Osteocyte (in vitro differentiated cells): ENCODE measurements at regions not wholly inside any gene's neighbourhood (a gene's known extent, or its start where the extent isn't known, plus 50 kb on each side); places are given as distances from the start of the nearest gene placed in this dataset.

Source experiments
- DNase-seq: peaks from one replicate; pipeline ENCODE4 v3.0.0; 2021; ENCODE audit warnings: mixed read lengths; ENCODE audit not compliant: unreplicated experiment; ENCODE audit errors: extremely low spot score
- H3K27ac Mint-ChIP-seq: one replicate; pipeline ENCODE4 v1.8.0; 2021; ENCODE audit warnings: mild to moderate bottlenecking, mixed read lengths; ENCODE audit not compliant: unreplicated experiment
- H3K27me3 Mint-ChIP-seq: one replicate; pipeline ENCODE4 v1.8.0; 2021; ENCODE audit warnings: mixed read lengths; ENCODE audit not compliant: unreplicated experiment
- H3K36me3 Mint-ChIP-seq: one replicate; pipeline ENCODE4 v1.8.0; 2021; ENCODE audit warnings: mixed read lengths; ENCODE audit not compliant: unreplicated experiment
- H3K4me1 Mint-ChIP-seq: one replicate; pipeline ENCODE4 v1.8.0; 2021; ENCODE audit warnings: mixed read lengths; ENCODE audit not compliant: unreplicated experiment
- H3K4me3 Mint-ChIP-seq: one replicate; pipeline ENCODE4 v1.8.0; 2021; ENCODE audit warnings: mild to moderate bottlenecking, moderate library complexity, mixed read lengths; ENCODE audit not compliant: unreplicated experiment
- H3K9me3 Mint-ChIP-seq: one replicate; pipeline ENCODE4 v1.8.0; 2021; ENCODE audit warnings: mixed read lengths; ENCODE audit not compliant: unreplicated experiment
- TF ChIP-seq, protein P1 (sequence below): fragments of 200-600 bp; sonication (generic); IDR thresholded peaks from 2 replicates; pipeline ENCODE4 v1.5.0; 2021; ENCODE audit warnings: antibody characterized with exemption, mild to moderate bottlenecking, moderate library complexity

DNA sequence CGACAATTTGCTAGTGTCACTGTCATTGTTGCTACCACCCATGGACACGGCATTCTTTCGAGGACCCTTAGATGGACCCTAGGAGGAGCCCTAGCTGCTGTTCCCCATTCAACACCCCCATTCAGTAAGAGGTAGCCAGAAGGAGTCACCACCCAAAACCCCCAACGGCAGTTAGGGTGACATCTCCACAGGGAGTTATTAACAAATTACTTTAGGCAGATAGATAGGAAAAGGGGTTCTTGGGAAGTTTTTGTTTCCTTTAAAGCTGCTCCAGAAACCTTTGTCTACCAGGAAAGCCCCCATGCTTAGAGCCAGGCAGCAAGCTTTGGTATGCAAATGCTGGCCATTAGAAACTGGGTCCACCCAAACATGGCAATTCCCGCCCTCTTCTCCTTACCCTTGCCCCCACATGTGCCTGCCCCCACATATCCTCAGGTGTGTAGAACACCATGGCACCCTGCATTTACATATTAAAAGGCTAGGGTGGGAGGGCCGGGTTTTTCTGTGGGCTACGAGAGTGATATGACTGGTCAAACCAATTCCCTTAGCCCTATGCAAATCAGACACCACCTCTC lies 190.9 kb downstream of the SLITRK6 start:
- Mint-ChIP-seq H3K27me3 (no peaks in the 10 kb centered on the region), H3K9me3 (no peaks in the 10 kb centered on the region), H3K27ac (no peak overlapping the region), H3K4me1 (no peaks in the 10 kb centered on the region), H3K4me3 (no peak overlapping the region), H3K36me3 (no peaks in the 10 kb centered on the region)
- DNase-seq = no peak
- TF ChIP-seq, protein P1, sequence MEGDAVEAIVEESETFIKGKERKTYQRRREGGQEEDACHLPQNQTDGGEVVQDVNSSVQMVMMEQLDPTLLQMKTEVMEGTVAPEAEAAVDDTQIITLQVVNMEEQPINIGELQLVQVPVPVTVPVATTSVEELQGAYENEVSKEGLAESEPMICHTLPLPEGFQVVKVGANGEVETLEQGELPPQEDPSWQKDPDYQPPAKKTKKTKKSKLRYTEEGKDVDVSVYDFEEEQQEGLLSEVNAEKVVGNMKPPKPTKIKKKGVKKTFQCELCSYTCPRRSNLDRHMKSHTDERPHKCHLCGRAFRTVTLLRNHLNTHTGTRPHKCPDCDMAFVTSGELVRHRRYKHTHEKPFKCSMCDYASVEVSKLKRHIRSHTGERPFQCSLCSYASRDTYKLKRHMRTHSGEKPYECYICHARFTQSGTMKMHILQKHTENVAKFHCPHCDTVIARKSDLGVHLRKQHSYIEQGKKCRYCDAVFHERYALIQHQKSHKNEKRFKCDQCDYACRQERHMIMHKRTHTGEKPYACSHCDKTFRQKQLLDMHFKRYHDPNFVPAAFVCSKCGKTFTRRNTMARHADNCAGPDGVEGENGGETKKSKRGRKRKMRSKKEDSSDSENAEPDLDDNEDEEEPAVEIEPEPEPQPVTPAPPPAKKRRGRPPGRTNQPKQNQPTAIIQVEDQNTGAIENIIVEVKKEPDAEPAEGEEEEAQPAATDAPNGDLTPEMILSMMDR = no peak

DNA sequence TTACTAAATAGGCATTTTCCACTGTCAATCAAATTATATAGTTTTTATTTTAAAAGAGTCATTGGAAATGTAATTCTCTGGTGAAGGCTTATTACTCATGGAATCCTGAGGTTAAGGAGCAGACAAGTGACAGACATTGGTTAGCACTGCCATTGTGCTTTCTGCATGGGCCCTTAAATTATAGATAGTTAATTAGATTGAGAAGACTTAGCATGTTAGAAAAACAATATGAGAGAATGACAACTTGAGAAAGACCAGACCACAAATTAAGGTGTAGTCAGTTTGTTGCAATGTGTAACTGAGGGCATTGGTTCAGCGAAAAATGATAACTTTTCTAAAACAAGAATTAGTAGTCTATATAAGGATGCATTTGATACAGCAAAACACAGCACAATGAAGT lies 195.5 kb downstream of the SLITRK6 start:
- no peak overlapping the region for H3K4me3 Mint-ChIP-seq
- no peaks in the 10 kb centered on the region for H3K9me3 Mint-ChIP-seq
- no peak overlapping the region for H3K27ac Mint-ChIP-seq
- H3K27me3 Mint-ChIP-seq = no peaks in the 10 kb centered on the region
- TF ChIP-seq, protein P1 = no peak
- no peaks in the 10 kb centered on the region for H3K36me3 Mint-ChIP-seq
- no peaks in the 10 kb centered on the region for H3K4me1 Mint-ChIP-seq
- no peak for DNase-seq

DNA sequence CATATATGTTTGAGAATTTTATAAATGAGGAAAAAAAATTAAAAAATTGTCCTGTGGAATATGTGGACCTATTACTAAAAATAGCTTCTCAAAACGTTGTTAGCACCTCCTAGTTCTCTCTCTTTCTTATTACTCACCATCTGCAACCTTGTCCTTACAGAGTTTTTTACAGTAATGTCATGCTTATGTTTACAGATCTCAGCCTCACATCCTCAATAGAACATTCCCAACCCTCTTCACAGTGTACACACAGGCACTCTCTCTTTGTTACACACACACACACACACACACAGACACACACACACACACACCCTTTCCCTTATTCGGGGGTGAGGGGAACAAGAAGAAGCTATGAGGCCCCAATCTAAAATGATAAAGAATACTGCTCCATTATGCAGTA lies 197.7 kb downstream of the SLITRK6 start:
- Mint-ChIP-seq H3K27me3 (no peaks in the 10 kb centered on the region), H3K36me3 (no peaks in the 10 kb centered on the region), H3K27ac (no peak overlapping the region), H3K9me3 (no peaks in the 10 kb centered on the region), H3K4me3 (no peak overlapping the region), H3K4me1 (peaks cover 2% of the 10 kb centered on the region)
- DNase-seq = no peak
- TF ChIP-seq, protein P1 = no peak

DNA sequence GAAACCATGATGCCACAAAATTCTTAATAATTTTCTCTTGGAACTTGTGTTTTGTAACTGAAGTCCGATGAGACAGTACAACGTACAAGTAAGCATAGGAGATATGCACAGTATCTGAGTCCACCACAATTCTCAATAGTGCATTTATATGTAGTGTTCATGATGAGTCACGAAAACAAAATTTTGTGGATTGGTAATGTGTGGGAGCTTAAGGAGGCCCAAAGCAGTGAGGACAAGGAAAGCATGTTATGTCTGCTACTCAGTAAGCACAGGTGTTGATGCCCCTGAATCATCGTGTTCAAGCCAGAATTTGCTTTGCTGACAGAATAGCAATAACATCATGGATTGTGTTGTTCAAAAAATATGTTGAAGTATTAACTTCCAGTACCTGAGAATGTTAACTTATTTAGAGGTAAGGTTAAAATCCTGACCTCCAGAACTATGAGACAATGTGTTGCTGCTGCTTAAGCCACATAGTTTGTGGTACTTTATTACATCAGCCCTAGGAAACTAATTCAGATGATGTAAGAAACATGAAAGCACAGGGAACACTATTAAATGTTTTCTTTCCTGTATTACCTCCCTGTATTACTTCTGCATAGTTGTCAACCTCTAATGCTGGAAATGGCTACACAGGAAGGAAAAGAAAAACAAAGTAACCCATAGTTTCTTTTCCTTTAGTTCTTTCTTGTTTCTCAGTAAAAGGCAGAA lies 201.3 kb downstream of the SLITRK6 start:
- no peak for DNase-seq
- Mint-ChIP-seq H3K27me3 (no peaks in the 10 kb centered on the region), H3K4me3 (no peak overlapping the region), H3K27ac (no peak overlapping the region), H3K36me3 (no peaks in the 10 kb centered on the region), H3K4me1 (peaks cover 2% of the 10 kb centered on the region), H3K9me3 (no peaks in the 10 kb centered on the region)
- TF ChIP-seq, protein P1 = no peak

DNA sequence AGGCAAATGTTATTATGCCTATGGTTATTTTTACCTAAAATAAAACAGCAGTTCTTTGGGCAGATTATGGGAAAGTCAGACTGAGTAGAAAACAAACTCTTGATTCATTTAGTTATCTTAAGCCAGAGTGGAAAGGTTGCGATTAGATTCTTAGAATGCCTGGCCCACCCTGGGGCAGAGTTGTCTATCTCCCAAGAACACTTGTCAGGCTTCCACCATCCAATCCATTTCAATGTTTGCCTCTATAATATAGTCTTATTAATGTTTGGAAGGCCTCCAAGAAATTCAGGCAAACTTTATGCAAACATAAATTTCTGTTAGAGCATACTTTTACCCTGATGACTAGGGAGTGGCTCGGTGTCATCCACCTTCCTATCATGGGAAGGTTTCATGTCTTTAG lies 207.0 kb downstream of the SLITRK6 start:
- H3K27ac Mint-ChIP-seq = no peak overlapping the region
- H3K4me1 Mint-ChIP-seq = peaks cover 23% of the 10 kb centered on the region
- no peaks in the 10 kb centered on the region for H3K36me3 Mint-ChIP-seq
- no peaks in the 10 kb centered on the region for H3K27me3 Mint-ChIP-seq
- no peak overlapping the region for H3K4me3 Mint-ChIP-seq
- H3K9me3 Mint-ChIP-seq = no peaks in the 10 kb centered on the region
- no peak for DNase-seq
- TF ChIP-seq, protein P1 = no peak
